NCI-H187 (cell line): ENCODE measurements at regions not wholly inside any gene's neighbourhood (a gene's known extent, or its start where the extent isn't known, plus 50 kb on each side); places are given as distances from the start of the nearest gene placed in this dataset.

Source experiments
- DNase-seq, 2 experiments: peaks; one replicate each; lab custom pipeline; 2025; lab: John Stamatoyannopoulos, UW

GRCh38 chr13:106234636-106235035, 300.8 kb downstream of the EFNB2 start:
- no peak for DNase-seq

GRCh38 chr13:106233134-106233735, 302.2 kb downstream of the EFNB2 start:
- DNase-seq = no peak

GRCh38 chr13:106232681-106233080, 302.8 kb downstream of the EFNB2 start:
- DNase-seq = no peak

GRCh38 chr13:106230450-106230849, 305.0 kb downstream of the EFNB2 start:
- no peak for DNase-seq

- DNase-seq = no peak
Measured at GRCh38 chr13:106225126-106225525, 310.3 kb downstream of the EFNB2 start.

- DNase-seq = no peak
Measured at GRCh38 chr13:106220211-106220610, 315.3 kb downstream of the EFNB2 start.

- no peak for DNase-seq
Measured at GRCh38 chr13:106213028-106213757, 322.3 kb downstream of the EFNB2 start.

- DNase-seq = no peak
Measured at GRCh38 chr13:106212386-106213010, 323.0 kb downstream of the EFNB2 start.

GRCh38 chr13:106210324-106210723, 325.1 kb downstream of the EFNB2 start:
- DNase-seq = no peak

GRCh38 chr13:106205871-106206270, 329.6 kb downstream of the EFNB2 start:
- no peak for DNase-seq

- DNase-seq = no peak
Measured at GRCh38 chr13:106197496-106197895, 338.0 kb downstream of the EFNB2 start.

GRCh38 chr13:106187501-106188095, 347.9 kb downstream of the EFNB2 start:
- no peak for DNase-seq

GRCh38 chr13:106187101-106187500, 348.4 kb downstream of the EFNB2 start:
- no peak for DNase-seq

- no peak for DNase-seq
Measured at GRCh38 chr13:106186366-106187030, 349.0 kb downstream of the EFNB2 start.

GRCh38 chr13:106184790-106185189, 350.7 kb downstream of the EFNB2 start:
- no peak for DNase-seq

GRCh38 chr13:106183410-106184065, 351.9 kb downstream of the EFNB2 start:
- DNase-seq = no peak

GRCh38 chr13:106182404-106182803, 353.1 kb downstream of the EFNB2 start:
- no peak for DNase-seq

- DNase-seq = no peak
Measured at GRCh38 chr13:106178816-106179215, 356.6 kb downstream of the EFNB2 start.

GRCh38 chr13:106177146-106177545, 358.3 kb downstream of the EFNB2 start:
- DNase-seq = no peak

GRCh38 chr13:106176117-106176516, 359.3 kb downstream of the EFNB2 start:
- no peak for DNase-seq

- no peak for DNase-seq
Measured at GRCh38 chr13:106173891-106174610, 361.4 kb downstream of the EFNB2 start.
